ENCODE measurements at regions not wholly inside any gene's neighbourhood (a gene's known extent, or its start where the extent isn't known, plus 50 kb on each side); places are given as distances from the start of the nearest gene placed in this dataset.

DNA sequence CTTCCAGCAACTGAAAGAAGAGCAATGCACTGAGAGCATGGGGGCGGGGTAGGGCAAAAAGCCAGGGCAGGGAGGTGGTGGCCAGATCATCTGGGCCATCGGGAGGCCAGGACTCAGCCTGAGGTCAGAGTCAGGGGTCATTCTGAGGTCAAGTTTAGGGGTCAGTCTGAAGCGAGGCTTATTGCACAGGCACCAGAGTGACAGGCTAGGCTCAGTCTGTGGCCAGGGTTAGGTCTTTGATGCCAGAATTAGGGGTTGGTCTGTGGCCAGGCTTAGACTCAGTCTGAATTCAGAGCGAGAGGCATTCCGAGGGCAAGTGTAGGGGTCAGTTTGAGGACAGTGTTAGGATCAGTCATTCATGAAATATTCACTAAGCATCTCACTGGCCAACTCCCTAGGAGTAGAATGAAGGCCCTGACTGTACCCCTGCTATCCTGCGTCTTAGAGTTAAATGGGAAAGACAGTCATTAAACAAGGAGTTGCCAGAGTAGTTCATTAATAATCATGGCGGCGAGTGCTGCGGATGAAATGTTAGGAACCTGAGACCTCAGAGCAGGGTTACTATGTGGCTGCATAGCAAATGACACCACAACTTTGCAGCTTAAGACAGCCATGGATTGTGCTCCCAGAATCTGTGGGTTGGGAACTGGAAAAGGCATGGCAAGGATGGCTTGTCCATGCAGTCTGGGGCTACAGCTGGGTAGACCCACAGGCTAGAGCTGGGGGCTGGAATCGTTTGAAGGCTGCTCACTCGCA lies 198.7 kb downstream of the CYP26B1 start (continued):
- TF ChIP-seq, protein P1, sequence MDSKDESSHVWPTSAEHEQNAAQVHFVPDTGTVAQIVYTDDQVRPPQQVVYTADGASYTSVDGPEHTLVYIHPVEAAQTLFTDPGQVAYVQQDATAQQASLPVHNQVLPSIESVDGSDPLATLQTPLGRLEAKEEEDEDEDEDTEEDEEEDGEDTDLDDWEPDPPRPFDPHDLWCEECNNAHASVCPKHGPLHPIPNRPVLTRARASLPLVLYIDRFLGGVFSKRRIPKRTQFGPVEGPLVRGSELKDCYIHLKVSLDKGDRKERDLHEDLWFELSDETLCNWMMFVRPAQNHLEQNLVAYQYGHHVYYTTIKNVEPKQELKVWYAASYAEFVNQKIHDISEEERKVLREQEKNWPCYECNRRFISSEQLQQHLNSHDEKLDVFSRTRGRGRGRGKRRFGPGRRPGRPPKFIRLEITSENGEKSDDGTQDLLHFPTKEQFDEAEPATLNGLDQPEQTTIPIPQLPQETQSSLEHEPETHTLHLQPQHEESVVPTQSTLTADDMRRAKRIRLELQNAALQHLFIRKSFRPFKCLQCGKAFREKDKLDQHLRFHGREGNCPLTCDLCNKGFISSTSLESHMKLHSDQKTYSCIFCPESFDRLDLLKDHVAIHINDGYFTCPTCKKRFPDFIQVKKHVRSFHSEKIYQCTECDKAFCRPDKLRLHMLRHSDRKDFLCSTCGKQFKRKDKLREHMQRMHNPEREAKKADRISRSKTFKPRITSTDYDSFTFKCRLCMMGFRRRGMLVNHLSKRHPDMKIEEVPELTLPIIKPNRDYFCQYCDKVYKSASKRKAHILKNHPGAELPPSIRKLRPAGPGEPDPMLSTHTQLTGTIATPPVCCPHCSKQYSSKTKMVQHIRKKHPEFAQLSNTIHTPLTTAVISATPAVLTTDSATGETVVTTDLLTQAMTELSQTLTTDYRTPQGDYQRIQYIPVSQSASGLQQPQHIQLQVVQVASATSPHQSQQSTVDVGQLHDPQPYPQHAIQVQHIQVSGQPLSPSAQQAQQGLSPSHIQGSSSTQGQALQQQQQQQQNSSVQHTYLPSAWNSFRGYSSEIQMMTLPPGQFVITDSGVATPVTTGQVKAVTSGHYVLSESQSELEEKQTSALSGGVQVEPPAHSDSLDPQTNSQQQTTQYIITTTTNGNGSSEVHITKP (CRISPR knock-in tag; IDR thresholded peaks at IDR 0.05; ENCODE audit: low read depth), result no peak
- TF ChIP-seq FLYWCH1 (CRISPR knock-in tag; IDR thresholded peaks at IDR 0.05) (no peak), BORCS8-MEF2B (CRISPR knock-in tag; IDR thresholded peaks at IDR 0.05) (no peak), MED13 (CRISPR knock-in tag; IDR thresholded peaks at IDR 0.05) (no peak), SNAPC4 (CRISPR knock-in tag; IDR thresholded peaks at IDR 0.05) (no peak), CBX2 (IDR thresholded peaks at IDR 0.05; ENCODE audit: low read depth, low read length) (no peak), CBX2 (CRISPR knock-in tag; IDR thresholded peaks at IDR 0.05; ENCODE audit: low read depth) (no peak), ZBED4 (CRISPR knock-in tag; IDR thresholded peaks at IDR 0.05; ENCODE audit: borderline replicate concordance) (no peak)

Data from HepG2 (cell line).